Panc1 (cell line): ENCODE measurements at regions not wholly inside any gene's neighbourhood (a gene's known extent, or its start where the extent isn't known, plus 50 kb on each side); places are given as distances from the start of the nearest gene placed in this dataset.

Experiments used
- POLR2AphosphoS5 ChIP-seq: IDR thresholded peaks from 2 replicates; pipeline ENCODE4 v1.6.1; 2012; ENCODE audit warnings: mild to moderate bottlenecking, low read depth, low read length, moderate library complexity
- TF ChIP-seq, protein P1 (sequence below): fragments of 450-650 bp; IDR thresholded peaks from 2 replicates; pipeline ENCODE4 v1.5.1; 2017; ENCODE audit warnings: mild to moderate bottlenecking

DNA sequence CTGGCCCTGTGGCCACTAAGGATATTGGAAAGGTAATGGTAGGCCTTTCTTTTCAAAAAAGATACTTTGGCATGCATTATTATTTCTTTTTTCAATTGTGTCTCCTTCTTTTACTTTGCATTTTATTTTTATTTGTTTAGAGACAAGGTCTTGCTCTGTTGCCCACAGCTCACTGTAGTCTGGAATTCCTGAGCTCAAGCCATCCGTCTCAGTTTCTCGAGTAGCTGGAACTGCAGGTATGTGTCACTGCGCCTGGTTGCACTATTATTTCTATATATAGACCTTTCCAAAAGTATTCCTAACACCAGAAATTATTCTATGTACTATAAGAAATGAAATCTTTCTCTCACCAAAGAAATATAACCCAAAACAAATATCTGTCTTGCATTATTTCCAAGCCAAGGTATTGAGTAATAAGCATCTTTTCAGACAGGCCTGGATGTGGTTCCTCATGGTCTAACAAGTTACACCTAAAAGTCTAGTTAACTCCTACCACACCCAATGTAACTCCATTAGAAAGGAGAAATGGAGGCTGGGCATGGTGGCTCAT lies 500.8 kb upstream of the ANKRD30A start:
- TF ChIP-seq POLR2AphosphoS5, result no peak
- TF ChIP-seq, protein P1, sequence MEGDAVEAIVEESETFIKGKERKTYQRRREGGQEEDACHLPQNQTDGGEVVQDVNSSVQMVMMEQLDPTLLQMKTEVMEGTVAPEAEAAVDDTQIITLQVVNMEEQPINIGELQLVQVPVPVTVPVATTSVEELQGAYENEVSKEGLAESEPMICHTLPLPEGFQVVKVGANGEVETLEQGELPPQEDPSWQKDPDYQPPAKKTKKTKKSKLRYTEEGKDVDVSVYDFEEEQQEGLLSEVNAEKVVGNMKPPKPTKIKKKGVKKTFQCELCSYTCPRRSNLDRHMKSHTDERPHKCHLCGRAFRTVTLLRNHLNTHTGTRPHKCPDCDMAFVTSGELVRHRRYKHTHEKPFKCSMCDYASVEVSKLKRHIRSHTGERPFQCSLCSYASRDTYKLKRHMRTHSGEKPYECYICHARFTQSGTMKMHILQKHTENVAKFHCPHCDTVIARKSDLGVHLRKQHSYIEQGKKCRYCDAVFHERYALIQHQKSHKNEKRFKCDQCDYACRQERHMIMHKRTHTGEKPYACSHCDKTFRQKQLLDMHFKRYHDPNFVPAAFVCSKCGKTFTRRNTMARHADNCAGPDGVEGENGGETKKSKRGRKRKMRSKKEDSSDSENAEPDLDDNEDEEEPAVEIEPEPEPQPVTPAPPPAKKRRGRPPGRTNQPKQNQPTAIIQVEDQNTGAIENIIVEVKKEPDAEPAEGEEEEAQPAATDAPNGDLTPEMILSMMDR, result no peak
